Embryonic facial prominence (tissue), 1 donor: ENCODE measurements at regions not wholly inside any gene's neighbourhood (a gene's known extent, or its start where the extent isn't known, plus 50 kb on each side); places are given as distances from the start of the nearest gene placed in this dataset.

Experiments used
- DNase-seq: peaks from one replicate; pipeline ENCODE4 v3.0.0-alpha.2; 2016; ENCODE audit errors: extremely low spot score

DNA sequence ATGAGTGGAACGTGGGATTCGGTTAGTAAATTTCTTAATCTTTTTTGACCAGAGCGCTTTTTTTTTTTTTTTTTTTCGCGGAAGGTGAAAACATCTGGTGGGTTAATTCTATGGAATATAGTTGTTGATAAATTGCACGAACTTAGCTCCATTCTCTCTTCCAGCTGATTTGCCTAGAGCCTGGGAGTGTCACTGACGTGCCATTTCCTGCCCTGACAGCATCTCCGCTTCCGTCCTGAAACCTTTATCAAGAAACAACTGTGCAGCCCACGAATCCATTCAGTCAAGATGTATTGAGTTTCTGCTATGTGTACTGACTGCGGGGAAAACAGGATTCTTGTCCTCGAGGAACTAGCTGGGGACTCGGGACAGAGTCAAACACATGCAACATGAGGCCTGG is 59.5 kb upstream of the TGM3 start:
- peak; percentile 50 for DNase-seq

DNA sequence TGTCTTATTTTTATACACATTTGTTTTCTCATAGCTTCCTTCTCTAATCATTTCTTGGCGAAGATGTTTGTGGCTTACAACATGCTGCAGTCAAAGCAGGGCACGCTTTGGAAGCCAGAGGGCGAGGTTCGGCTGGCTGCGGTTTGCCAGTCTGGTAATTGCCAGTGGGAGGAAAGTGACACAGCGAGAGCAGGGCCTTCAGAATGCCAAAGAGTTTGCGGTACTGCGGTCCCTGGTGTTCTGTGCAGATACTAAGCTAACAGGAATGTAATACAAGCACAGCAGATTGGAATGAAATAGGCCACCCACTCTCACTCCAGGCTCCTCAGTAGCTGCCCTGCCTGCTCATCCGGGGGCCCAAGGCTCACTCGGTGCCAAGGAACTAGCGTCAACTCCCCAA is 58.7 kb upstream of the TGM3 start:
- DNase-seq: peak; percentile 53

DNA sequence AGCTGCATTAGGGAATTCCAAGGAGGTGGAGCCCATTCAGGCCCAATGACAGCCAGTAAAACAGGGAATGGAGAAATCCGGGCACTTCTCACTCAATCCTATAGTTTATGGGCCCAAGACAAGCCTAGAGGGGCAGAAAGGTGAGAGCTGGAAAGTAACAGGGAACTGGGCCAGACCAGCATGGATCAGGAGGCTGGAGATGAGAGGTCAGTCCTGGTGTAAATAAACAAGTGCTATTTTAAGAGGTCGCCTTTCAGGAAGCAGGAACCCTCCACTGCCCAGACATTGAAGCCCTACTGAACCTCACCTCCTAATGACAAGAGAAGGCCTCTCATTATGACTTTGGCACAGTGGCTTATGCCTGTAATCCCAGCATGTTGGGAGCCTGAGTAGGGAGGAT is 57.2 kb upstream of the TGM3 start:
- no peak for DNase-seq

DNA sequence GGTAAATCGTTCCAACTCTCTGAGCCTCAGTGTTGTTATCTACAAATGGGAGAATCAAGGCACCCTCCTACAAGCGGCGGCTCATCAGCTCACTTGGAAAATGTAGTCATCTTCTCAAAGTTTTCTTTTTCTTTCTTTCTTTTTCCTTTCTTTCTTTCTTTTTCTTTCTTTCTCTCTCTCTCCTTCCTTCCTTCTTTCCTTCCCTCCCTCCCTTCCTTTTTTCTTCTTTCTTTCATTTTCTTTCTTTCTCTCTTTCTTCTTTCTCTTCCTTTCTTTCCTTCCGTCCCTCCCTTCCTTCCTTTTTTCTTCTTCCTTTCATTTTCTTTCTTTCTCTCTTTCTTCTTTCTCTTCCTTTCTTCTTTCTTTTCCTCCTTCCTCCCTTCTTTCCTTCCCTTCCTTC is 55.0 kb upstream of the TGM3 start:
- no peak for DNase-seq

DNA sequence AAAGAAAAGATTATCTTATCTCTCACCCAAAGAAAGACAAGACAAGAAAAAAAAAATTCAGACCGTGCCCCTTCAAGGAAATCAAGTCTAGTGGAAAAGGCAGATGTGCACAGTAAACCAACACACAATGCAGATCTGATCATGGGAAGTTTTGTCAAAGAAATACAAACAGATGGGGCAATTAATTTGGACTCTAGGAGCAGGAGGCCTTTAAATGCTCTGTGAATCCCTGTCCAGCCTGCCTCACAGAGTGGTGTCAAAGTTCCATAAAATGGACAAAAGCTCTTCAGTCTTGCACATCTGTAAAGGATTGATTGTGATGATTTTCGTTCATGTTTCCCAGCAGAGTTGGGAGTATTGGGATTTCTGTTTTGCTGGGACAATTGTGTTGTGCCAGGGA is 53.1 kb upstream of the TGM3 start:
- no peak for DNase-seq

DNA sequence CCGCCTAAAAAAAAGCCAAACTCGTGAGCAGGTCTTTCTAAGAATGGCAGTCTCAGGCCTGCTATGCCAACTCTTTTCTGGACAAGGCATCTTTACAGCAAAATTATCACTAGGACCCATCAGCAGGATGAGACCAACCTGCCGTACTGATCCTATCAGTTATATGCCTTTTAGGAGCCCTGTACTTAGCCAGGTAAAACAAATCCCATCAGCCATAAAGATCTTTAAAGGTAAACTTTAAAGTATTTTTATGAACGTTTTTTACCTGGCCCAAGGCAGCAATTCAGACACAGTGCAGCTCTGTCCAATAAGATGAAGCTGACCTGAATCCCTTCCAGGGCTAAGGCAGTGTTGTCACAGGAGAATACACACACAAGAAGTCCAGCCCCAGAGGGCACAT is 51.3 kb upstream of the TGM3 start:
- no peak for DNase-seq

DNA sequence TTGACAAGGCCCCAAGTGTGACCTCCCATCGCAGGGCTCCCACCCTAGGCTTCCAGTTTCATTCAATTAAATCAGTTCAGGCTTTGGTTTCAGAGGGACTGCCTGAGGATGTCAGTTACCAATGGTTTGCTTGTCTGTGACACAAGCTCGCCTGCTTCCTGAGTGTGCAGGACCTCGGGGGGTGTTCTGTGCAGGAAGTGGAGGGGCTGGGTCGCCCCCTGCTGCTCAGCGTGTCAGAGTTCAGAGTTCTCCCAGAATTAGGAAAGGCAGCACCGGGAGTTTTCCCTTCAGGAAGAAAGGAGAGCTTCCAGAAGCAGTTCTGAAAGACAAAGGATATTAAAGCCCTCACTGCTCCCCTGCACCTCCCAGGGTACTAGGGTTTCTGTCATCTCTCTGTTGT is 50.8 kb upstream of the TGM3 start:
- DNase-seq: no peak

DNA sequence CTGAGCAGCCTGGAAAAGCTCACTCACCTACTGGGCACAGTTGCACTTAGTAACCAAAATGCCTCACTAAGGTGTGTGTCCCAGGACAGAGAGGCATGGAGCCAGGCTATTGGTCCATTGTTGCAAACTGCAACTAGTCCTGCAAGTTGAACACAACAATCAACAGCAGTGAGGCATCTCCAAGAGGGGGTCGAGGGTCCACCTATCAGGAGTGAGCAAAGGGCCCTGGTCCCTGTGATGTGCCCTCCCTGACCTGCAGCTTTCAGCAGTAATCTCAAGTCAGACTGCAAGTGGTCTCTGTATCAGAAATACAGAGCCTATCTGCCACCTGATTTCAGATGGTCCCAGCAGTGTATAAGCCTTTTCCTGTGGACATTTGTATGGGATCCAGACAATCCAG is 50.2 kb upstream of the TGM3 start:
- no peak for DNase-seq
